Right ventricle myocardium inferior (tissue), 1 donor: ENCODE measurements at regions not wholly inside any gene's neighbourhood (a gene's known extent, or its start where the extent isn't known, plus 50 kb on each side); places are given as distances from the start of the nearest gene placed in this dataset.
A peak's percentile ranks its signal among the peaks of the same experiment; 100 is the strongest.
"Not testable (repeated sequence)": the region's sequence is repeated elsewhere in the genome, so short reads cannot be mapped to it uniquely, and the experiment has no call there.

Experiments
- ATAC-seq: fragments of 200-7000 bp; cut with Tn5 transposase; one replicate; pipeline ENCODE4 v1.9.1; 2020; ENCODE audit warnings: mild to moderate bottlenecking, moderate library complexity
- DNase-seq: peaks from one replicate; pipeline ENCODE4 v3.0.0; 2021; ENCODE audit errors: missing footprints
- intact Hi-C: fragments of 100-400 bp; cut with DNase I; formaldehyde crosslinking; loops from one replicate; pipeline ENCODE4 v1.11.0; 2022
- donor health status: DM: no; HTN: yes; CAD: no; lungs with severe emphysema.

GRCh38 chr15:31498329-31498728, 171.7 kb downstream of the KLF13 start:
- no peak for ATAC-seq
- intact Hi-C loops, result no loop called here
- DNase-seq, result no peak

- ATAC-seq (no peak), DNase-seq (no peak)
- intact Hi-C loops, result no loop called here
These were observed 172.1 kb downstream of the KLF13 start for GRCh38 chr15:31498756-31499155.

GRCh38 chr15:31499236-31499952, 172.8 kb downstream of the KLF13 start:
- intact Hi-C loops, result no loop called here
- DNase-seq (no peak), ATAC-seq (no peak)

GRCh38 chr15:31499953-31500765, 173.5 kb downstream of the KLF13 start:
- DNase-seq, result no peak
- intact Hi-C loops, result loop anchor here (10.0 kb wide), 1 partner anchor 55 kb away; no protein-coding TSS in a partner anchor
- ATAC-seq, result no peak

GRCh38 chr15:31500766-31501449, 174.3 kb downstream of the KLF13 start:
- ATAC-seq (no peak), DNase-seq (no peak)
- intact Hi-C loops, result loop anchor here (10.0 kb wide), 1 partner anchor 54 kb away; no protein-coding TSS in a partner anchor

GRCh38 chr15:31501536-31502157, 175.0 kb downstream of the KLF13 start:
- ATAC-seq, result no peak
- intact Hi-C loops, result loop anchor here (10.0 kb wide), 1 partner anchor 53 kb away; no protein-coding TSS in a partner anchor
- peak; percentile 11 for DNase-seq

- no peak for ATAC-seq
- DNase-seq, result no peak
- intact Hi-C loops, result loop anchor here (10.0 kb wide), 1 partner anchor 52 kb away; no protein-coding TSS in a partner anchor
These were observed 176.1 kb downstream of the KLF13 start for GRCh38 chr15:31502541-31503229.

GRCh38 chr15:31503256-31503655, 176.6 kb downstream of the KLF13 start:
- no peak for ATAC-seq
- intact Hi-C loops, result loop anchor here (10.0 kb wide), 1 partner anchor 52 kb away; no protein-coding TSS in a partner anchor
- DNase-seq, result no peak

GRCh38 chr15:31503758-31504461, 177.3 kb downstream of the KLF13 start:
- intact Hi-C loops, result loop anchor here (10.0 kb wide), 1 partner anchor 51 kb away; no protein-coding TSS in a partner anchor
- ATAC-seq (no peak), DNase-seq (no peak)

- intact Hi-C loops, result loop anchor here (10.0 kb wide), 1 partner anchor 50 kb away; no protein-coding TSS in a partner anchor
- DNase-seq, result no peak
- no peak for ATAC-seq
These were observed 177.8 kb downstream of the KLF13 start for GRCh38 chr15:31504462-31504839.

GRCh38 chr15:31507573-31507972, 180.9 kb downstream of the KLF13 start:
- not testable (repeated sequence) for DNase-seq, ATAC-seq
- intact Hi-C loops, result loop anchor here (10.0 kb wide), 1 partner anchor 47 kb away; no protein-coding TSS in a partner anchor

- intact Hi-C loops, result loop anchor here (10.0 kb wide), 1 partner anchor 46 kb away; no protein-coding TSS in a partner anchor
- DNase-seq (peak; percentile 50), ATAC-seq (no peak)
These were observed 182.0 kb downstream of the KLF13 start for GRCh38 chr15:31508656-31509055.

GRCh38 chr15:31510057-31510456, 183.4 kb downstream of the KLF13 start:
- no peak for ATAC-seq
- DNase-seq, result no peak
- intact Hi-C loops, result no loop called here

- no peak for ATAC-seq
- intact Hi-C loops, result no loop called here
- no peak for DNase-seq
These were observed 185.2 kb downstream of the KLF13 start for GRCh38 chr15:31511707-31512310.

GRCh38 chr15:31513178-31513577, 186.5 kb downstream of the KLF13 start:
- ATAC-seq (no peak), DNase-seq (peak; percentile 44)
- intact Hi-C loops, result no loop called here

- intact Hi-C loops, result no loop called here
These were observed 189.8 kb downstream of the KLF13 start for GRCh38 chr15:31516440-31516839.

GRCh38 chr15:31516874-31517273, 190.2 kb downstream of the KLF13 start:
- DNase-seq, result peak; percentile 32
- intact Hi-C loops, result no loop called here
- no peak for ATAC-seq

More at GRCh38 chr15:31516440-31516839, 189.8 kb downstream of the KLF13 start:
- ATAC-seq, result no peak
- no peak for DNase-seq
